IMR-90 (cell line): ENCODE measurements at regions not wholly inside any gene's neighbourhood (a gene's known extent, or its start where the extent isn't known, plus 50 kb on each side); places are given as distances from the start of the nearest gene placed in this dataset.

Source experiments
- CEBPB ChIP-seq: IDR thresholded peaks from 2 replicates; pipeline ENCODE4 v1.6.1; 2012; ENCODE audit warnings: low read depth, low read length, improper control_type of control experiment
- CHD1 ChIP-seq: IDR thresholded peaks from 2 replicates; pipeline ENCODE4 v1.6.1; 2012; ENCODE audit warnings: low read depth, low read length, improper control_type of control experiment
- MAFK ChIP-seq: IDR thresholded peaks from 2 replicates; pipeline ENCODE4 v1.6.1; 2012; ENCODE audit warnings: low read depth, low read length, improper control_type of control experiment
- MXI1 ChIP-seq: IDR thresholded peaks from 2 replicates; pipeline ENCODE4 v1.6.1; 2012; ENCODE audit warnings: low read depth, mild to moderate bottlenecking, low read length, moderate library complexity, borderline replicate concordance
- NFE2L2 ChIP-seq: fragments of 150-350 bp; IDR thresholded peaks from 2 replicates; pipeline ENCODE4 v1.6.1; 2016; ENCODE audit warnings: low read depth, mild to moderate bottlenecking, low read length
- POLR2A ChIP-seq: IDR thresholded peaks from 2 replicates; pipeline ENCODE4 v1.6.1; 2012; ENCODE audit warnings: mild to moderate bottlenecking, low read depth, low read length
- RAD21 ChIP-seq: IDR thresholded peaks from 2 replicates; pipeline ENCODE4 v1.6.1; 2012; ENCODE audit warnings: low read length, improper control_type of control experiment
- RCOR1 ChIP-seq: IDR thresholded peaks from 2 replicates; pipeline ENCODE4 v1.6.1; 2012; ENCODE audit warnings: mild to moderate bottlenecking, low read length, improper control_type of control experiment; ENCODE audit not compliant: insufficient replicate concordance
- RFX5 ChIP-seq: IDR thresholded peaks from 2 replicates; pipeline ENCODE4 v1.8.0; 2012; ENCODE audit warnings: low read depth, mild to moderate bottlenecking, low read length, moderate library complexity
- TF ChIP-seq, protein P1 (sequence below): conservative IDR thresholded peaks from 2 replicates; pipeline ENCODE4 v1.5.1; 2012; ENCODE audit warnings: mild to moderate bottlenecking, low read depth, low read length, improper control_type of control experiment
- TF ChIP-seq, protein P2 (sequence below): fragments of 150-350 bp; IDR thresholded peaks from 2 replicates; pipeline ENCODE4 v1.6.1; 2016; ENCODE audit warnings: low read depth, mild to moderate bottlenecking, low read length, moderate library complexity, borderline replicate concordance

DNA sequence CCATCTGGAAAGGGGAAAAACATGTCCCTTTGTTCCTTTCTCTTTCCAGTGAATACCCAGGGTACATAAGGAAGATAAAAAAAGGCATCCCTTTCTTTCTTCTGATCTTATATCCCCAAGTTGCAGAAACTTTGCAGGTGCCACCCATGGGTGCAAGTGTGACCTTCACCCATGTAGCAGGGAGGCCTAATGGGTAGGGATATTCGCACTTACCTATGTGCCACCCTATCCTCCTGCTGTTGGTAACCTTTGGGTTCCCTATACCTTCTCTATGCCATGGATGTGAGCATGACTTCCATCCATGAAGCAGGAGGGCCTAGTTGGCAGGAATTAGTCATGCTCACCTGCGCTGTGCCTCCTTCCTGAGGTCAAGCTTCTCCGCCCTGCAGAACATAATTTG, 59.2 kb upstream of the C15orf39 start:
- TF ChIP-seq, protein P1, sequence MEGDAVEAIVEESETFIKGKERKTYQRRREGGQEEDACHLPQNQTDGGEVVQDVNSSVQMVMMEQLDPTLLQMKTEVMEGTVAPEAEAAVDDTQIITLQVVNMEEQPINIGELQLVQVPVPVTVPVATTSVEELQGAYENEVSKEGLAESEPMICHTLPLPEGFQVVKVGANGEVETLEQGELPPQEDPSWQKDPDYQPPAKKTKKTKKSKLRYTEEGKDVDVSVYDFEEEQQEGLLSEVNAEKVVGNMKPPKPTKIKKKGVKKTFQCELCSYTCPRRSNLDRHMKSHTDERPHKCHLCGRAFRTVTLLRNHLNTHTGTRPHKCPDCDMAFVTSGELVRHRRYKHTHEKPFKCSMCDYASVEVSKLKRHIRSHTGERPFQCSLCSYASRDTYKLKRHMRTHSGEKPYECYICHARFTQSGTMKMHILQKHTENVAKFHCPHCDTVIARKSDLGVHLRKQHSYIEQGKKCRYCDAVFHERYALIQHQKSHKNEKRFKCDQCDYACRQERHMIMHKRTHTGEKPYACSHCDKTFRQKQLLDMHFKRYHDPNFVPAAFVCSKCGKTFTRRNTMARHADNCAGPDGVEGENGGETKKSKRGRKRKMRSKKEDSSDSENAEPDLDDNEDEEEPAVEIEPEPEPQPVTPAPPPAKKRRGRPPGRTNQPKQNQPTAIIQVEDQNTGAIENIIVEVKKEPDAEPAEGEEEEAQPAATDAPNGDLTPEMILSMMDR = no peak
- TF ChIP-seq RAD21 = no peak
- TF ChIP-seq POLR2A = no peak
- TF ChIP-seq MAFK = no peak
- no peak for TF ChIP-seq MXI1
- no peak for TF ChIP-seq RFX5
- TF ChIP-seq, protein P2, sequence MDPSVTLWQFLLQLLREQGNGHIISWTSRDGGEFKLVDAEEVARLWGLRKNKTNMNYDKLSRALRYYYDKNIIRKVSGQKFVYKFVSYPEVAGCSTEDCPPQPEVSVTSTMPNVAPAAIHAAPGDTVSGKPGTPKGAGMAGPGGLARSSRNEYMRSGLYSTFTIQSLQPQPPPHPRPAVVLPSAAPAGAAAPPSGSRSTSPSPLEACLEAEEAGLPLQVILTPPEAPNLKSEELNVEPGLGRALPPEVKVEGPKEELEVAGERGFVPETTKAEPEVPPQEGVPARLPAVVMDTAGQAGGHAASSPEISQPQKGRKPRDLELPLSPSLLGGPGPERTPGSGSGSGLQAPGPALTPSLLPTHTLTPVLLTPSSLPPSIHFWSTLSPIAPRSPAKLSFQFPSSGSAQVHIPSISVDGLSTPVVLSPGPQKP = no peak
- no peak for TF ChIP-seq CHD1
- no peak for TF ChIP-seq CEBPB
- no peak for TF ChIP-seq NFE2L2
- no peak for TF ChIP-seq RCOR1
